Stimulated activated CD8-positive, alpha-beta memory T cell treated with anti-CD3 and anti-CD28 coated beads, Interleukin-2, amount 100 ng/mL, for 48 hours (primary cell): ENCODE measurements at regions not wholly inside any gene's neighbourhood (a gene's known extent, or its start where the extent isn't known, plus 50 kb on each side); places are given as distances from the start of the nearest gene placed in this dataset.

Experiments
- DNase-seq, 2 donors: peaks; one replicate each; pipeline ENCODE4 v3.0.0-alpha.2; 2020; ENCODE audit warnings: low read depth in 2 of 2

DNA sequence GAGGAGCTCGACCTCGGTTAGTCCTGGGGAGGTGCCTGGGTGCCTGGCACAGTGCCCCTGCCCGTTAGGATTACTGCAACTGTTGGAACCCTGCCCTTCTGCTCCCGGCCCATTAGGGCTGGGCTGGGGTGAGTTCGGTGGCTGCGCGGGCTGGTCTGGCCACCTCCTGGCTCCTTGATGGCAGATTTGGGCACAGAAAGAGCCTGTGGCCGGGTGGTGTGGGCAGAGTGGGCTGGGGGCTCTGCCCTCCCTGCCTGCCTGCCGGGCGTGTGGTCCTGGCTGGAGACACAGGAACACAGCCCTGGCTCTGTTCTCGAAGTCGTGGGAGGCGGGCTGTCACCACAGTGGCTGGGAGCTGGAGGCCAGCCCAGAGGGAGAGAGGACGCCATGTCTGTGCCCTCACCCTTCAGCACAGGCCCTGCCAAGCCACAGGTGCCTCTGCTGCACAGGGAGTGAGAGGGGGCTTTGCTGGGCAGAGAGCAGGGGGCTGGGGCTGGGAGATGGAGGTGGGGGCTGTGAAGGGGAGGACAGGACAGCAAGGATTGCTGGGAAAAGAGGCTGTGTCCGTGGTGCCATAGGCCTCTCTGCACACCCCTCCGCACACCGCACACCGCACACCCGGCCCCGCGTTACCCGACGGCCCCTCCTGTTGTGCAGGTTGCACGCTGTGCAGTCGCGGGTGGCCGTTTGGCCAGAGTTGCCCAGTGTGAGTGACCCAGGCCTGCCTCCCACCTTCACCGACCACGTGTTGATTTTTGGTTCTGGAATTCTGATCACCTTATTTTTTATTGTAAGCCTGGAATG lies 236.6 kb upstream of the GSE1 start:
- no peak for DNase-seq

DNA sequence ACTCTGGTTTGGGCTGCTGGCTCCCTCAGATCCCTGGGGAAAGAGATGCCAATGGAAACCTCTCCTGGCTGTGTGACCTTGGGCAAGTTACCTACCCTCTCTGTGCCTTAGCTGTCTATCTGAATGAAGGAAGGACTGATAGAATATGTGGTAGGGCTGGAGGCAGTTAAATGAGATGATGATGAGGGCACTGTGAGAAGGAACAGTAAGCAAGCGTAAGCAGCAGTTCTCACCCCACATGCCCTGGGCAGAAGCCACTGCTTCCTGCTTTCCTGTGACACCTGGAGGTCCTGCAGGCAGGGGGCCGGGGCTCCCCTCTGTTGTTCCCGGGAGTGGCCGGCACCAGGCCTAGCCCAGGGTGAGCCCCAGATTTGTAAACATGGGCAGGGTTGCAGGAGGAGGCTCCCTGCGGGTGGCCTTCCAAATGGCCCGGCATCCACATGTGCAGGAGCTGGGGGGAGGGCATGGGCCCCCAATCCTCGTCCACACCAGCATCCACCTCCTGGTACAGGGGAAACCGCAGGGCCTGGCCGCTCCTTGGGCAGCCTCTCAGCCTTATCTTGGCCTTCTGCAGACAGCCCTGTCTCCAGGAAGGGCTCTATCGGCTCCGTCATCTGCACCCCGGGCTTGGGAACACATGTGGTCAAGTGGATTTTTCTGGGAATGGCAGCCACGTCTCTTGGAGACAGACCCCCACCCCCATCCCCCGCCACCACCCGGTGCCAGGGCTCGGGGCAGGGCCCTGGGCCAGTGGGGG lies 235.6 kb upstream of the GSE1 start:
- no peak for DNase-seq

DNA sequence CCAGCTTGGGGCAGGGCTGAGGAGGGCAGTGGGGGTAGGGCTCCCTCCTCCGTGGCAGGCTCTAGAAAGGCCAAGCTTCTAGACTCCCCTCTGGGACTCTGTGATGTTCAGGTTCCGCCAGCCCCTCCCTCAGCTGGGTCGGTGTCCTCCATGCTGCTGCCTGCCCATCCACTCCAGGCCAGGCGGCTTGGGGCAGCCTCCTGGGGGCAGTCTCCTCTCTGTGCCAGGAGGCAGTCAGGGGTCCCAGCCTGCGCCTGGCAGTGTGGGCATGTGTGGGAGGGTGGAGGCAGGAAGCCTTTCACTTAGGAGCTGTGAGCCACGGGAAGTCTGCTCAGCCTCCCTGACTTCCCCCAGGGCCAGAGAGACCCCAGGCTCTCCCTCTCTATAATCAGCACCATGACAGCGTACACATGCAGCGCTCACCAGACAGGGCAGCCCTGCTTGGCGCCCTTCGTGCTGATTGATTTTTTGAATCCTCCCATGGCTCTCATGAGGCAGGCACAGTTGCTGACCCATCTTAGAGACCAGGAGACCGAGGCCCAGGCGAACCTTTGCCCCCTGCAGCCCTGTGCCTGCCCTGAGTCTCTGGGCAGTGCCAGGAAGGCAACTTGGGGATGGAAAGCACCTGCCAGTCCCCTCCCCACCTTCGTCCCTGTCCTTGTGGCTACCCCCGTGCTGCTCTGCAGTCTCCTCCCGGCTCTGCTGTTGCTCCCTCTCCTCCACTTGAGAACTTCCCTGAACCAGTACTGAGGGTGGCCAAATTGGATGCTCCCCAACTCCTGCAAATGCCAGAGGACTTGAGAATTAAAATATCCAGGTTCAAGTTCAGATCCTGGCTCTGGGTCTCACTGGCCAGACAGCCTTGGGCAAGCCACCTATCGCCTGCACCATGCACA lies 234.7 kb upstream of the GSE1 start:
- DNase-seq, result no peak

DNA sequence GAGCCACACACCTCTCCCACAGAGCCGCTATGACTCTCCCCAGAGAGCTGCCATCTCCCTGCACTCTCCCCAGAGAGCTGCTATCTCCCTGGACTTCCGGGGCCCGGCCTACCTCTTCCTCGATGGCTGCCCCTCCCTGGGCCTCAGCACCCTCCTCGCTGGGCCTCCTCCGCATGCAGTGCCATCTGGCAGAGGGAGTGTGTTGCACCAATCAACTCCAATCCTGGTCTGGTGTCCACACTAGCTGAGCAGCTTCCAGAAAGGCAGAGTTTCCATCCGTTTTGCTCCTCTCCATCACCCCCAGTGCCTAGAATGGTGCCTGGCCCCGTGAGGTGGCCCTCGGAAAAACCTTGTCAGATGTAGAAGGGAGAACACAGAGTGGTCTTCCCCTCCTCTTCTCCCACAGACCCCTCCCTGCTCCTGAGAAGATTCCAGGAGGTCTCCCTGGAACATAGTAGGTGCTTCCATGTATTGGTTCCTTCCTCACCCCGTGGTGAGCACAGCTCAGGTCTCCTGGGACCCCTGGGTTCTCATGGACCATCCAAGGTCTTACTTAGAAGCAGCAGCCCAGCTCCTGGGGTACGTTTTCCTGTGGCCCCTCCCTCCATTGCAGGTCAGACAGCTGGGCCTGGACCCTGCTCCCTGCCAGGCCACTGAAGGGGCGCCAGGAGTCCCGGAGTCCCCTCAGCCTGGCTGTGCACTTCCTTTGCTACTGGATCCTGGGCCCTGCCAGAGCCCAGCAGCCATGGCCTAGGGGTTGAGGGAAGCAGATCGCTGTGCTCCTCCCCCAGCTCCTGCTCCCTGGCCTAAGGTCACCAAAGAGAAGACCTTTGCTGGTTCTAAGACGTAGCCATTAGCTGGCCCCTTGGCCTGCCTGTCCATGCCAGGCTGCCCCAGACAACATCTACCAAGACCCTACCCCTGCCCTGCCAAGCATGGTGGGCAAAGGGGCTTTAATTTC lies 233.8 kb upstream of the GSE1 start:
- DNase-seq, result no peak

DNA sequence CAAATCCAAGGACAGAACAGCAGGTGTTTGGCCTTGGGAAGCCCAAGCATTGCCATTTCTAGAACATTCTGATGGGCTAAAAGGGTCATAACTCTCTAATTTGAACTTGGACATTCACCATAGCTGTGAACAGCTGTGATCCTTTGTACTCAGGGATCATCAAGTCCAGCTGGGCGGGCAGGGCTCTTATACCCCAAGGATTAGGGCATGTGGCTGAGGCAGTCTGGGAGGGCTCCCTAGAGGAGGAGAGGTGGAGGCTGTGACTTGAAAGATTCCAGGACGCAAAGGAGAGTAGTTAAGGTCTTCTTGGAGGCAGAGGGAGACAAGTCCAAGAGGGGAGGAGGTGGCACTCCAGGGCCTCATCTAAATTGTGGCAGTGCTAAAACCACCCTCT lies 233.1 kb upstream of the GSE1 start:
- no peak for DNase-seq

DNA sequence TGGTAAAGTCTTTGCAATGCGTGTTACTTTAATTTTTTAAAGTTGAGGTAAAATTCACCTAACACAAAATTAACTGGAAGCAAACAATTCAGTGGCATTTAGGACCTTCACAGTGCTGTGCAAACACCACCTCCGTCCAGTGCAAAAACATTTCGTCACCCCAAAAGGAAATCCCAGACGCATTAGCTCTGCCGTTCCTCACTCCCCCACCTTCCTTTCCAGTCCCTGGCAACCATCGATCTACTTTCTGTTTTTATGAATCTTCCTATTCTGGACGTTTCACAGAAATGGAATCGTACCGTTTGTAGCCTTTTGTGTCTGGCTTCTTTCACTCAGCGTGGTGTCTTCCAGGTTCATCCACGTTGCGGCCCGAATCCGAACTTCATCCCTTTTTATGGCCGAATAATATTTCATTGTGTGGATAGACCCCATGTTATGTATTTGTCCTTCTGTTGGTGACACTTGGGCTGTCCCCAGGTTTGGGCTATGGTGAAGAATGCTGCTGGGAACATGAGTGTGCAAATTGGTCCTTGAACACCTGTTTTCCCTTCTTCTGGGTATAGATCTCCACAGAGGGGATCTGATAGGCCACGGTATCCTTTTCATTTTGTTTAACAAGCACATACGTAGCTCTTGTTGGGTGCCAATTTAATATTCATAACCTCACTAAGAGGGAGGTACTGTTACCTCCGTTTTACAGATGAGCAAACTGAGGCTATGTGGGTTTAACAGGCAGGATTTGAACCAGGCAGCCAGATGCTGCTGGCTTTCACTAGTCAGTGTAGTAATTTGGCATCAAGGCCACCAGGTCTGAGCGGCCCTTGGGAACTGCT lies 232.0 kb upstream of the GSE1 start:
- DNase-seq, result no peak

DNA sequence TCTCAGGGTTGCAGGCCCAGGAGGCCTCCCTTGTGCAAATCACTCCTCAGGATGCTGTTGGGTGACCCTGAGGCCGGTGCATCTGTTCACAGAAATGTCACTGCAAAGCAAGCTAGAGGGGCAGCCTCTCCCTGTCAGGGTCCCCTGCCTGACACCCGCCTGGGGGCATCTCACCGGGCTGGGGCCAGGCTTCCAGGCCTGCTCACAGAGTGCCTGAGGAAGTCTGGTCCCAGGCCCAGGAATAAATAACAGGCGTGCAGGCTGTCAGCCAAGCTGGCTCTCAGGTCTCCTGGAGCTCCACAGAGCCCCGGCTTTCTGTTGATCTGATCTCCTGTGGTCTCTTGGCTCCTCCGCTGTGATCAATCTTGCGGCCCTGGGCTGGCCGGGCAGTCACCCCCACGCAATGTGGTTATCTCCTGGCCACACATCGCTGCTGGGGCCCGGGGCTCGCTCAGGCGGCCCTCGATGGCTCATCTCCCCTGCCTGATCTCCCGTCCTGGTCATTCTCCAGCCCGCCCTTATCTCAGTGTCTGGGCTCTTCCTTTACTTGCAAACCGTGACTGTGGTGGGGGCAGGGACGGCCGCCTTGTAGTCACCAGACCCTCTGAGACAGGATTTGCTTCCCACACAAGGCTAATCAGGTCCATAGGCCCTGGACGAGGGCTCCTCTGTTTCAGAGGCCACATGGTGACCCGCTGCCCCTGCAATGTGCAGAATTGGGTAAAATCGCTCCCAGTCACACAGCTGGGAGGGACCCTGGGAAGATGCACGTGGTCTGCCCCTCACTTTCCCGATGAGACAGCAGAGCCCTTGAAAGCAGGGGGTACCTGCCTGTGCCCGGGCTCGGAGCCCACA lies 231.2 kb upstream of the GSE1 start:
- DNase-seq, result no peak

DNA sequence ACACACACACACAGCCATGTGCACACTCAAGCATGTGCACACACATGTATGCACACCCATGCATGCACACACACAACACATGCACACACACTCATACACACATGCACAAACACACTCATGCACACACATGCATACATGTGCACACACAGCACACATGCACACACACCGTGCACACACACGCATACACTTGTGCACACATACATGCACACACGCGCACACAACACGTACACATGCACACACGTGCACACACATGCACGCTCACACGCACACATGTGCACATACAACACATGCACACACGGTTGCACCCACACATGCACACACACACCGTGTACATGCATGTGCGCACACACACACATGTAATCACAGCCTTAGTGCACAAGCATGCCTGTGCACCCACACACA lies 230.4 kb upstream of the GSE1 start:
- DNase-seq, result no peak

DNA sequence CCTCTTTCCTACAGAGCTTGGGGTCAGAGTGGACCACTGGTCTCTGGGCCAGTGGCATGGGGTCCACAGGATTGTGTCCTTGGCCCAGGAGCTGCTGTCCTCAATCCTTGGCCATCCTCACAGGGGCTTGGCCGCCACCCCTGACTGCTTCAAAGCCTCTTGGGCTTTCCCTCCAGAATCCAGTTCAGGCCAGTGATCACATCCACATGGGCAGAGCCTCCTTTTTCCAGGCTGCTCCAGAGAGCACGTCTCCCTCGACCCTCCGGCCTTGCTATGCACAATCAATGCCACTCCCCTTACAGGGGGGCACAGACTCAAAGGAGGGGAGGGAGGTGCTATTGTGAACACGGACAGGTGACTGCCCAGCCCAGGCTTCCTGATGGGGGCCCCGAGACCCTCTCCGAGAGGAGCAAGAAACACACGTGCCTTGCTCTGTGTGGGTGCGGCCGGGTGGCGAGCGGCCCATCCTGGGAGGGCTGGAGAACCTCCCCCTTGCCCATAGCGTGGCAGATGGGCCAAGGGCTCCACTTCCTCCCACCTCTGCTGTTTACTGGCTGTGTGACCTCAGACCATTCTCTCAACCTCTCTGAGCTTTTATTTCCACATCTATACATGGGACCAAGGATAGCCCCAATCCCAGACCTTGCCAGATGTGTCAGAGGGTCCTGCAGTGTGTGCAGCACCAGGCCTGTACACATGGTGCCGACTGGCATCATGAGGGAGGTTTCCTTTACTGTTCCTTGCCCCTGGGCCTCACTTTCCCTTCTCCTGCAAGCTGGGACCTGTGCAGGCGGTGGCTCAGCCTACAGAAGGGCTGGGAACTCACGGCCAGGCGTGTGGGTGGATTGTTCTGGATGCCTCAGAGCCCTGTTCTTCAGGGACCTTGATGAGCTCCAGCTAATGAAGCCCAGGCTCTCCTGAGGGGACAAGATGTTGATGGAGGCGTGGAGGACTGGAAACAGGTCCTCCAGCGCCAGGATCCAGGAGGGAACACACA lies 229.0 kb upstream of the GSE1 start:
- DNase-seq, result no peak

DNA sequence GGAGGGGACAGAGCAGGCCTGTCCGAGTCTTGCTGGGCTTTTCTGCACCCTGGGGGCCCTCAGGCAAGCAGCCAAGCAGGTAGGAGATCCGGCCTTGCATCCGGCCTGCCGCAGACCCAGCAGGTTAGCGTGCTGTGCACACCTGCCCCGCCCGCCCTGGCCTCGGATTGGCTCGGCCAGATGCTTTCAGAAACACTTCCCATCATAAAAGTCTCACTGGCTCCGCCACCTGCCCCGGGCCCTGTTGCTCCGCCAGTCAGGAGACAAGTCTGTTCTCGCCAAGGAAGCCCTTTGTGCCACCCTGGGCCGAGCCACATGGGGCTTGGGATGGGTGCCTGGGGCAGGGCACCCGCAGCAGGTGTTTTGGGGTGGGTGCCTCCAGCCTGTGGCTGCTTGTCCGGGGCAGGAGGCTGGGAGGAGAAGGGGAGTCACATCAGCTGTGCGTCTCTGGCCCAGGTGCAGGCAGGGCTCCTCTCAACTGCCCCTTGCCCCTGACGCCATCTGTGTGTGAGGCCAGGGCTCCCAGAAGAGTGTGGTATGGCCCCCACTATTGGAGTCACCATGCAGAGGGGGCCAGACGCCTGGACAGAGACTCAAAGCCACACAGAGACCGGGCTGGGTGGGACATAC lies 228.2 kb upstream of the GSE1 start:
- no peak for DNase-seq

DNA sequence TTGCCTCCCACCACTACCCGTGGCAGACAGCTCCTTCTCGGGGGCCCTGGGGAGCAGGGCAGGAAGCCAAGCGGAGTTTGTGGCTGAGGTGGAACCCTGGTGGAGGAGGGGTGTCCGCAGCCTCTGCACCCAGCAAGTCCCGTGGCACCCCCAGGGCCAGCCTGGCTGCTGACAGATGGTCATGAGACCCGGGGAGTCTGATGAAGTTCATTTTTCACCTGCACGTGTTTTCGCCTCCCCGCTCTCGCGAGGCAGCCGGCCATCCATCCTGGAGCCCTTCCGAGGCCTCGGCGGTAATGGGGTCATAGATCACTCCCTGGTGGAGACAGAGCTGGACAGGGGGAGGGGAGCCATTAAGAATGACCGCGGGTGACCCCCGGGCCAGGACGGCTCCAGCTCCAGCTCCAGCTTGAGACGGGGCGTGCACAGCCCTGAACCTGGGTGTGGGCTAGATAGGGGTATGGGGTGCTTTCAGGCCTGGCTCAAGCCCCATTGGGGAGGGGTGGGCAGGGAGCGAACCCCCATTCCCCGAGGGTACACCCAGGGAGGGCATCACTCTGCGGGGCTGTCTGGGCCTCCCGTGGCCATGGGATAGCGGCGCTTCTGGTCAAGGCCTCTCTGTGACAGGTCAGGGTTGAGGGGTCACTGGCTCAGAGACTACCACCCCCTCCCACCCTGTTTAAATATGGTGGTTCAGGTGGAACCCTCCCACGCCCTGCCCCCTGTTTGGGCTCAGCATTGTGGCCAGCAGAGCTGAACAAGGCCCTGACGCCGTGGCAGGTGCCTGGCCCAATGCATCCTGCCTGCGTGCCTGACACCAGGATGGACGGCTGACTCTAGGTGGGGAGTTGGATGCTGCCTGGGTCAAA lies 227.4 kb upstream of the GSE1 start:
- no peak for DNase-seq

DNA sequence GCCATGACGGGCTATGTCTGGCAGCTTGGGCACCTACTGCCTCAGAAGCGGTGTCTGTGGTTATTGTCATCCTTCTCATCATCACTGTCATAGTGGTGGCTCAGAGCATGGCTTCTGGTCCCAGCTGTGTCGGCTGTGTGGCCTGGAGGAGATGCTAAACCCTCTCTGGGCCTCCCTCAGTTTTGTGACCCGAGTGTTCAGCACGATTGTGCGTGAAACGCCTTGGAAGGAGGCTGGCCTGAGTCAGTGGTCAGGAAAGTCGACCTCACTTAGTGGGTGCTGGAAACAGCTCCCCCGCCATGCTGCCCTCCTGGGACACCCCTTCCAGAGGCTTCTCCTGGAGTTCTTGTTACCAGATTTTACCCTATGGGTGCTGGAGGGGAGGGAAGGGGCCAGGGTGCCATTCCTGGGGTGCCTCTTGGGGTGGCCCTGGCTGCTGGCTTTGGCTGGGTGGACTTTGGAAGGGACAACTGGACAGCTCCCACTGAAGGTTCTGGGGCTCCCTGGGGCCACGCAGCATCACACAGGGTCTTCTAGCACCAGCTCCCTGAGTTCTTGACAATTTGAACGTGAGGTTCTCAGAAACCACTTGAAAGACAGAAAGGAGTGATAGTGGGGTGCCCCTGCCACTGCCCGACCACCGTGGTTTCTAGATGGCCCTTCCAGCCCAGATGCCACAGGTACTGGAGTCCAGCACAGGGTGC lies 226.5 kb upstream of the GSE1 start:
- no peak for DNase-seq

DNA sequence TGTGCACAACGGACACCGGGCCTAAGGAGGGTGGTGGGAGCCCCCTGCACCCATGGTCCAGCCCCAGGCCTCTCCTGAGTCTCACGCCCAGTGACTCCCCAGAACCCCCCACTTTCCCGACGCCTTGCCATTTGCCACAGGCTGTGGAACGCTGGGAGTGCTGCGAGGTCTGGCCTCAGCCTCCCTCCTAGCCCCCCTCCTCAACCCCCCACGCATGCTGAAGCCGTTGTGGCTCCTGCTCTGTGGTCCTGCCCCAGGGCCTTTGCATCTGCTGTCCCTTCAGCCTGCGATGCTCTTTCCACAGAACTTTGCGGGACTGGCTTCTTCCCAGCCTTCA lies 226.0 kb upstream of the GSE1 start:
- no peak for DNase-seq

DNA sequence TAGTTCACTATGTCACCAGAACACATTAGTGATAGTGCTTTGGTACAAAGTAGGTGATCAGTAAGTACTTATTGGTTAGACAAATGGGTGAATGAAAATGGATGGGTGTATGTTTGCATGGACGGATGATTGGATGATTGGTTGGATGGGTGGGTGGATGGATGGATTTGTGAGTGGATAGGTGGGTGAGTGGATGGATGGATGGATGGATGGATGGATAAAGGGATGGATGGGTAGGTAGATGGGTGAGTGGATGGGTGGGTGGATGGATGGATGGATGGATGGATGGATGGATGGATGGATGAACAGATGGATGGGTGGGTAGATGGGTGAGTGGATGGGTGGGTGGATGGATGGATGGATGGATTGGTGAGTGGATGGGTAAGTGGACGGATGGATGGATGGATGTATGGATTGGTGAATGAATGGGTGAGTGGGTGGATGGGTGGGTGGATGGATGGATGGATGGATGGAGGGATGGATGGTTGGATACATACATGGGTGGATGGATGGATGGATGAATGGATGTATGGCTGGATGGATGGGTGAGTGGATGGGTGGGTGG lies 225.3 kb upstream of the GSE1 start:
- DNase-seq, result no peak

DNA sequence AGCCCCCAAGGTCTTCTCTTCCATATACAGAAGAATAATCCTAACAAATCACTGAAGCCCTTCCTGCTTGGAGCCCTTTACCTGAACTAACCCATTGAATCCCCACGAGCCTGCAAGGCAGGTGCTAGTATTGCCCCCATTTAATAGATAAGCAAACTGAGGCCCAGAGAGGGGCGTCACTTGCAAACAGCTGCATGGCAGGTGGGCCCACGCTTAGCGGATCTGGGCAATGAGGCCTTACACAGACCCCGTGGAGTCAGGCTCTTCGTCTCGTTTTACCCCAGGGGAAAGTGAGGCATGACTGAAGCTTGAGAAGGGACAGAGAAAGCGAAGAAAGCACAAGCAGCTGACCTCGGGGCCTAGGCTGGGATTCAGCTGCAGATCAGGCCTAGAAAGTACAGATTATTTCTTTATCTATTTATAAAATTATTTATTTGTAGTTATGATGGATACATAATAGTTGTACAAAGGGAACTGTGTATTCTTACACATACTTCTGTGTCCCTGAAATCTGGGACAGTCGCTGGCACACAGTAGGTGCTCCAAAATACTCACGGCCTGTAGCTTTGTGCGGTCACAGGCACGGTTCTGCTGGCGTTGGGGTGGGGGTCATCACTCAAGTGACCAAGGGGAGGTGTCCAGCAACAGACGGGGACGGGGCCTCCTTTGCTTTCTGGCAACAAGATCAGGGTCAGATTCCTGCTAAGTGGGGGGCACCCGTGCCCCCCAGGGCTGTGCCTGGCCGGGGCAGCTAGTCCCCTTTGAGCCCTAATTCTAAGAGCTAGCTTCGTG lies 223.2 kb upstream of the GSE1 start:
- DNase-seq, result no peak
